ENCODE measurements at regions not wholly inside any gene's neighbourhood (a gene's known extent, or its start where the extent isn't known, plus 50 kb on each side); places are given as distances from the start of the nearest gene placed in this dataset.
"Not testable (repeated sequence)": the region's sequence is repeated elsewhere in the genome, so short reads cannot be mapped to it uniquely, and the experiment has no call there.

- no peak for DNase-seq
Measured at GRCh38 chr6:169000022-169000421, 253.6 kb downstream of the THBS2 start.

GRCh38 chr6:168999392-168999791, 254.3 kb downstream of the THBS2 start:
- DNase-seq = no peak

GRCh38 chr6:168996356-168996625, 257.4 kb downstream of the THBS2 start:
- DNase-seq = no peak

GRCh38 chr6:168995526-168996355, 257.9 kb downstream of the THBS2 start:
- DNase-seq = no peak

- no peak for DNase-seq
Measured at GRCh38 chr6:168994956-168995355, 258.7 kb downstream of the THBS2 start.

GRCh38 chr6:168992446-168993144, 261.1 kb downstream of the THBS2 start:
- DNase-seq = no peak

GRCh38 chr6:168991695-168992094, 262.0 kb downstream of the THBS2 start:
- not testable (repeated sequence) for DNase-seq

- DNase-seq = no peak
Measured at GRCh38 chr6:168990019-168990751, 263.5 kb downstream of the THBS2 start.

- DNase-seq = no peak
Measured at GRCh38 chr6:168989421-168989820, 264.2 kb downstream of the THBS2 start.

GRCh38 chr6:168988801-168989200, 264.8 kb downstream of the THBS2 start:
- no peak for DNase-seq

- DNase-seq = no peak
Measured at GRCh38 chr6:168988280-168988679, 265.4 kb downstream of the THBS2 start.

GRCh38 chr6:168985705-168986104, 267.9 kb downstream of the THBS2 start:
- no peak for DNase-seq

GRCh38 chr6:168983925-168984324, 269.7 kb downstream of the THBS2 start:
- DNase-seq = no peak

GRCh38 chr6:168981187-168981586, 272.5 kb downstream of the THBS2 start:
- DNase-seq = no peak

GRCh38 chr6:168979254-168979653, 274.4 kb downstream of the THBS2 start:
- DNase-seq = no peak

GRCh38 chr6:168972128-168972527, 281.5 kb downstream of the THBS2 start:
- DNase-seq = no peak

GRCh38 chr6:168971549-168971948, 282.1 kb downstream of the THBS2 start:
- DNase-seq = no peak

- DNase-seq = no peak
Measured at GRCh38 chr6:168968801-168969200, 284.8 kb downstream of the THBS2 start.

GRCh38 chr6:168968228-168968627, 285.4 kb downstream of the THBS2 start:
- DNase-seq = peak; percentile 3

- peak; percentile 2 for DNase-seq
Measured at GRCh38 chr6:168967281-168967925, 286.2 kb downstream of the THBS2 start.

GRCh38 chr6:168964138-168964835, 289.4 kb downstream of the THBS2 start:
- DNase-seq = no peak

GRCh38 chr6:168962886-168963285, 290.8 kb downstream of the THBS2 start:
- DNase-seq = no peak

- no peak for DNase-seq
Measured at GRCh38 chr6:168961264-168961656, 292.4 kb downstream of the THBS2 start.

Measured in hematopoietic multipotent progenitor cell treated with erythropoietin and hydrocortisone succinate and interleukin-3 and kit ligand, for 4 days (in vitro differentiated cells).